ENCODE measurements at regions not wholly inside any gene's neighbourhood (a gene's known extent, or its start where the extent isn't known, plus 50 kb on each side); places are given as distances from the start of the nearest gene placed in this dataset.

- TF ChIP-seq CTCF (IDR thresholded peaks at IDR 0.05): no peak
- Histone ChIP-seq H3K9me3 (ENCODE audit: control insufficient read depth in 1 of 2, insufficient read depth in 1 of 2, low read length in 2 of 2) (peaks cover 0 to 5% of the 10 kb centered on the region in 2 experiments), H3K4me3 (ENCODE audit: low read length) (no peak overlapping the region), H3K4me1 (ENCODE audit: insufficient read depth, low read length) (no peaks in the 10 kb centered on the region), H3K27ac (ENCODE audit: low read depth in 1 of 2, low read length in 2 of 2) (no peak overlapping the region), H3K36me3 (ENCODE audit: insufficient read depth, low read length) (no peaks in the 10 kb centered on the region), H3K27me3 (ENCODE audit: control insufficient read depth in 1 of 2, insufficient read depth in 2 of 2, low read length in 2 of 2) (peaks cover 29 to 44% of the 10 kb centered on the region in 2 experiments)
- DNase-seq (no peak), ATAC-seq (ENCODE audit: poor library complexity) (no peak)
- Mint-ChIP-seq H3K9me3 (no peaks in the 10 kb centered on the region), H3K36me3 (ENCODE audit: low read depth) (no peaks in the 10 kb centered on the region), H3K4me3 (no peak overlapping the region), H3K27ac (no peak overlapping the region), H3K4me1 (ENCODE audit: low read depth) (no peaks in the 10 kb centered on the region), H3K27me3 (peaks cover 23% of the 10 kb centered on the region)
- ChIA-PET CTCF (no interaction called here), POLR2A (no interaction called here)
- intact Hi-C loops (cut with DNase I, micrococcal nuclease): no loop called here
These were observed 91.6 kb downstream of the CXCL12 start for GRCh38 chr10:44293306-44293778.

- H3K4me1 Mint-ChIP-seq (ENCODE audit: low read depth): no peaks in the 10 kb centered on the region
- H3K27ac Mint-ChIP-seq: no peak overlapping the region
- H3K36me3 Mint-ChIP-seq (ENCODE audit: low read depth): no peaks in the 10 kb centered on the region
- DNase-seq: no peak
- Histone ChIP-seq H3K27ac (ENCODE audit: low read depth in 1 of 2, low read length in 2 of 2) (no peak overlapping the region), H3K27me3 (ENCODE audit: control insufficient read depth in 1 of 2, insufficient read depth in 2 of 2, low read length in 2 of 2) (peaks cover 29 to 48% of the 10 kb centered on the region in 2 experiments), H3K9me3 (ENCODE audit: control insufficient read depth in 1 of 2, insufficient read depth in 1 of 2, low read length in 2 of 2) (peaks cover 0 to 5% of the 10 kb centered on the region in 2 experiments), H3K4me1 (ENCODE audit: insufficient read depth, low read length) (no peaks in the 10 kb centered on the region), H3K36me3 (ENCODE audit: insufficient read depth, low read length) (no peaks in the 10 kb centered on the region), H3K4me3 (ENCODE audit: low read length) (no peak overlapping the region)
- peaks cover 27% of the 10 kb centered on the region for H3K27me3 Mint-ChIP-seq
- TF ChIP-seq CTCF (IDR thresholded peaks at IDR 0.05): no peak
- ChIA-PET POLR2A (no interaction called here), CTCF (no interaction called here)
- no peak for ATAC-seq (ENCODE audit: poor library complexity)
- intact Hi-C loops (cut with DNase I, micrococcal nuclease): no loop called here
- no peaks in the 10 kb centered on the region for H3K9me3 Mint-ChIP-seq
- H3K4me3 Mint-ChIP-seq: no peak overlapping the region
These were observed 92.4 kb downstream of the CXCL12 start for GRCh38 chr10:44292390-44293002.

GRCh38 chr10:44291091-44291490 lies 93.8 kb downstream of the CXCL12 start:
- no peaks in the 10 kb centered on the region for H3K36me3 Mint-ChIP-seq (ENCODE audit: low read depth)
- ChIA-PET POLR2A (no interaction called here), CTCF (no interaction called here)
- no peak for TF ChIP-seq CTCF (IDR thresholded peaks at IDR 0.05)
- ATAC-seq (ENCODE audit: poor library complexity) (no peak), DNase-seq (no peak)
- H3K27me3 Mint-ChIP-seq: peaks cover 36% of the 10 kb centered on the region
- Histone ChIP-seq H3K27me3 (ENCODE audit: control insufficient read depth in 1 of 2, insufficient read depth in 2 of 2, low read length in 2 of 2) (peaks cover 29 to 48% of the 10 kb centered on the region in 2 experiments), H3K9me3 (ENCODE audit: control insufficient read depth in 1 of 2, insufficient read depth in 1 of 2, low read length in 2 of 2) (peaks cover 0 to 5% of the 10 kb centered on the region in 2 experiments), H3K4me1 (ENCODE audit: insufficient read depth, low read length) (no peaks in the 10 kb centered on the region), H3K27ac (ENCODE audit: low read depth in 1 of 2, low read length in 2 of 2) (no peak overlapping the region), H3K4me3 (ENCODE audit: low read length) (no peak overlapping the region), H3K36me3 (ENCODE audit: insufficient read depth, low read length) (no peaks in the 10 kb centered on the region)
- H3K9me3 Mint-ChIP-seq: no peaks in the 10 kb centered on the region
- H3K27ac Mint-ChIP-seq: no peak overlapping the region
- no peak overlapping the region for H3K4me3 Mint-ChIP-seq
- intact Hi-C loops (cut with DNase I, micrococcal nuclease): no loop called here
- H3K4me1 Mint-ChIP-seq (ENCODE audit: low read depth): no peaks in the 10 kb centered on the region

Data from CD4-positive, alpha-beta T cell (primary cell).